Stimulated activated naive CD4-positive, alpha-beta T cell (primary cell): ENCODE measurements at regions not wholly inside any gene's neighbourhood (a gene's known extent, or its start where the extent isn't known, plus 50 kb on each side); places are given as distances from the start of the nearest gene placed in this dataset.

ENCODE experiments used
- DNase-seq, 6 experiments: peaks; one replicate each; lab custom pipeline; 2025; lab: John Stamatoyannopoulos, UW

DNA sequence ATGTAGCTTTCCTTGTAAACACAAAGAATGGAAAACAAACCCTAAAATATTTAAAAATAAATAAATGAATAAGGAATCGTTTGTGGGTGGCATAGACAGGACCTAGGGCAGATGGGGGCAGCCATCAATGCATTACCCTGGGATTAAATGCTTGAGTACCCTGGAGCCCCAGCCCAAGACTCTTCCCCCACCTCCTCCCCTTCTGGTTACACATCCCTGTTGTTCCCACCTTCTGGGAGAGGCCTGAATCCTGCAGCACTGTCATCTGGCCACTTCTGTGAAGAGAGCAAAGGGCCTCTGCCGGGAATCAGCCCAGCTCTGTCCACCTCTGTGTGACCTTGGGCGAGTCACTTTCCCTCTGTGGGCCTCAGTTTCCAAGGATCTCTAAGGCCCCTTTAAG lies 61.6 kb upstream of the COL13A1 start:
- no peak for DNase-seq

DNA sequence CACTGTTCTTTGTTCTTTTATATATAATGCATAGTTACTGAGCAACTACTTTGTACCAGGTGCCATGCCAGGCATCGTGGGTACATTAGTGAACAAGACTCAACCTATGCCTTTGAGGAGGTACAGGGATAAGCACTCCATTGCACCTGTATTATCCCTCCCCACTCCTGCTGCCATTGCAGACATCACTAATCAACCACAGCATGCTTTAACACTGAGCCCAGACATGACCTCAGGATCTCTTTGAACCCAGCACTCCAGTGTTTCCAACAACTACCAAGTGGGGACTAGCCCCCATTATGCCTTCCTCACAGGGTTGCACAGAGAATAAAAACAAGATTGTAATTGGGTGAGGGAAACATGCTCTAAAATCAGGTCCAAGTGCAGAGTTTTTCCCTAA lies 60.5 kb upstream of the COL13A1 start:
- no peak for DNase-seq

DNA sequence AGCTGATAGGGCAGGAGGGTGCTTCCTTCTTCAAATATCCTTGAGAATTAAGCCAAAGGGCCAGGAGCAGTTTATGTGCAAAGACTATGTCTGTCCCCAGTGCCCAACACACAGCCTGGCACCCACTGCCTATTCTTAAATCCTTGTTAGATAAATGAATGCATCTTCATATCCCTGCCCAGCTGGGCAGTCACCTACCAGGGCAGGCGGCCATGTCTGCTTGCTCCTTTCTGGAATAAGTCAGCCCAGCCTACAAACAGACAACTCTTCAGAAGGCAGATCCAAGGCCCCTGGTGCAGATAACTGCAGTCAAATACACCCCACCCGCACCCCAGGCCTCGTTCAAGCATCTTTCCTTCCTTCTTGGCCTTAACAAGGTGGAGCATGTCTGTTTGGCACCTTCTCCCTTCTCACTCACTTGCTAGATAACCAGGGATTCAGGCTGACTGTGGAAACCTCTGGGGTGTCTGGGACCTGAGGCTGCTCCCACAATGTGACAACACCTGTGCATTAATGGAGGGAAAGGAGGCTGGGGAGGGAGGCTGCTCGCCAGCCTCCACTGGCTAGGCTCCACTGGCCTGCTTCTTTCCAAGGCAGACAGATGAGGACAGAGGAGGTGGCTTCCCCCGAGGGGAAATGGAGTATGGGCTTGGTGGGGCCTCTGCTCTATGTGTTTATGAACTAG lies 59.9 kb upstream of the COL13A1 start:
- DNase-seq = no peak

DNA sequence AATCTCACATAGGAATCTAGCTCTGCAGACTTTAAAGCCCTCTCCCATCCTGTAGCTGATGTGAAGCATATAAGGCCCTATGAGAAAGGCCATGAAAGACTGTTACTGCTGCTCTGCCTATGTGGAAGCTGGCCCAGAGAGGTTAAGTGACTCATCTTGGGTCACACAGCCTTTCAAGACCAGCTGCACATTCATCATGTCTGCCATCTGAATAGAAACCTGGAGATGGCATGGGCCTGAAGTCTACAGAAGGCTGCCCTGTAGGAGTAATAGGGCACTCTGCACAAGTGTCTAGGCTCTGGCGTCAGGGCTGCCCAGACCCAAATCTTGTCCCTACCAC lies 59.4 kb upstream of the COL13A1 start:
- no peak for DNase-seq

DNA sequence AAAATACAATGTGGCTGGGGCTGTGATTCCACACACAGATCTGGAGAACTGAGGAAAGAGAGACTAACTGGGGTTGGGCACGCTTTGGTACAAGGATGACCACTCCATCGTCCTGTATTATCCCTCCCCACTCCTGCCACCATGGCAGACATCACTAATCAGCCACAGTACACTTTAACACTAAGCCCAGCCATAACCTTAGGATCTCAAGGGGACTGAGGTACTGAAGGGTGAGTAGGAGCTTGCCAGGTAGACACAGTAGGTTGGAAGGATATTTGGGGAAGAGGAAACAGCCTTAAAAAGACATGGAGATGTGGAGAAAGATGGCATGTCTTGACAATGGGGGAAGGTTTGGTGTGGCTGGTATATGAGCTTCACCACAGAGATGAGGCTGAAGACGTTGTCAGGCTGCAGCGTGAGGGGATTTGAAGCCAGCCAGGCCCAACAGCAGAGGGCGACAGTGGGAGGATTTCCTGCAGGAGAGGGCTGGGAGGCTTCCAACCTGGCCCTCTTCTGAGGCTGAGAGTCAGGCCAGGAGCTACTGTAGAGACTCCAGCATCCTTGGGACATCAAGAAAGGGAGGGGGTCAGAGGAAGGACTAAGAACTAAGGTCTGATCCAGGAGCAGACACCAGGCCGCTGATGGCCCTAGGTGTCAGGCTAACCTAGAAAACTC lies 58.6 kb upstream of the COL13A1 start:
- no peak for DNase-seq

DNA sequence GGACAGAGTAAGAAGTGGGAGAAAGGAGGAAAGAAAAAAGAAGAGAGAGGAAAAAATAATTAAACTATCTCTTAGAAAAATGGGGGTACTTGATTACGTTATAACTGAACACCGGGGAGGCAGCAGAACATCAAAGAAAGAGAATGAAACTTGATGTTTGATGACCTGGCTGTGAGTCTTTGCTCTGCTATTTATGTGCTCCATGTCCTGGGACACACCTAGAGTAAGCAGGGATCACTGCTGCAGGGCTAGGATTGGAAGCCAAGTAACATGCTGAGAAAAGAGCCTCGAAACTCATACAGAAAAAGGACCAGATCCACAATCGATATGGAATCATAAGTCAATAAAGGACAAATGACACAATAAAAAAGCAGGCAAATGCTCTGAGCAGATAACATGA lies 56.7 kb upstream of the COL13A1 start:
- DNase-seq = no peak

DNA sequence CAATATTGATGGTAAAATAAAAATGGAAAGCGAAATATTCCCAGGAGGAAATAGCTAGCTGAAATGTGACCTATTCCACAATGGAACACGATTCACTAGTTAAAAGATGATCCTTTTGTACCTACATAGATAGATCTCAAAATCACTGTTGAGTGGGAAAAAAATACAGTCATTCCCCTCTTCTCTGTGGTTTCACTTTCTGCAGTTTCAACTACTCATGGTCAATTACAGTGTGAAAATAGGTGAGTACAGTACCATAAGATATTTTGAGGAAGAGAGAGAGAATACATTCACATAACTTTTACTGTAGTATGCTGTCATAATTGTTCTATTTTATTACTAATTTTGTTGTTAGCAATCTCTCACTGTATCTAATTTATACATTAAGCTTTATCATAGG lies 56.0 kb upstream of the COL13A1 start:
- no peak for DNase-seq

DNA sequence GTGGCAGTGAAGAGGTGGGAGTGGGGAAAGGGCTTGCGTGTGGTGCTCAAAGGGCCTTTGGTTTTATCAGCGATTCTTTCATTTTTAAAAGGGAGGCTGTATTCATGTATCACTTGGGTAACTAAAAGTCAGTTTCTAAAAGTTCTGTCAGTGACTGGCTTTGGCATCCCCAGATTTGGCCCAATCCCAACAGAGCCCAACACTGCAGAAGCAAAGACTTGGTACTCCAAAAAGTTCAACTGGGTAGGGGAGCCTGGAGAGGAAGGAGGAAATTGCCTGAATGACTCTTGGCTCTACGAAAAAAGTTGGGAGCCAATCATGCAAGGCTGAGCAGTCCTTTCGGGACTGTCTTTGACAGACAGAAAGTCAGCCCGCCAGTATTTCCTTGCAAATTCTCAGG lies 54.5 kb upstream of the COL13A1 start:
- no peak for DNase-seq

DNA sequence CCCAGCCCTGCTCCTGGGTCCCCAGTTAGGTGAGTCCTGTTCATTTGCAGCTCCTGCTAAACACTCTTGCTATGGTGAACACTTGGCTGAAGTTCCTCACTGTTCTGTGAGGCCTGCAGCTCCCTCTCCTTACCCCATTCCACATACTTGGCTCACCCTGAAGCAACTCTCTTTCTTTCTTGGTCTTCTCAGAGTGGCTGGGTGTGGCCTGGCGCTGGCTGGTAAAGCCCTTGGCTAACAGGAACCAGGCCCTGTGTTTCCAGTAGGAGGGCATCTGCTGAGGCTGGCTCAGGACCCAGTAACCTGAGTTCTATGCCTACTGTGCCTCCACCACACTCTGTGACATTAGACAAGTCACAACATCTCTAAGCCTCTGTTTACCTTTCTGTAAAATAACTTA lies 53.1 kb upstream of the COL13A1 start:
- no peak for DNase-seq

DNA sequence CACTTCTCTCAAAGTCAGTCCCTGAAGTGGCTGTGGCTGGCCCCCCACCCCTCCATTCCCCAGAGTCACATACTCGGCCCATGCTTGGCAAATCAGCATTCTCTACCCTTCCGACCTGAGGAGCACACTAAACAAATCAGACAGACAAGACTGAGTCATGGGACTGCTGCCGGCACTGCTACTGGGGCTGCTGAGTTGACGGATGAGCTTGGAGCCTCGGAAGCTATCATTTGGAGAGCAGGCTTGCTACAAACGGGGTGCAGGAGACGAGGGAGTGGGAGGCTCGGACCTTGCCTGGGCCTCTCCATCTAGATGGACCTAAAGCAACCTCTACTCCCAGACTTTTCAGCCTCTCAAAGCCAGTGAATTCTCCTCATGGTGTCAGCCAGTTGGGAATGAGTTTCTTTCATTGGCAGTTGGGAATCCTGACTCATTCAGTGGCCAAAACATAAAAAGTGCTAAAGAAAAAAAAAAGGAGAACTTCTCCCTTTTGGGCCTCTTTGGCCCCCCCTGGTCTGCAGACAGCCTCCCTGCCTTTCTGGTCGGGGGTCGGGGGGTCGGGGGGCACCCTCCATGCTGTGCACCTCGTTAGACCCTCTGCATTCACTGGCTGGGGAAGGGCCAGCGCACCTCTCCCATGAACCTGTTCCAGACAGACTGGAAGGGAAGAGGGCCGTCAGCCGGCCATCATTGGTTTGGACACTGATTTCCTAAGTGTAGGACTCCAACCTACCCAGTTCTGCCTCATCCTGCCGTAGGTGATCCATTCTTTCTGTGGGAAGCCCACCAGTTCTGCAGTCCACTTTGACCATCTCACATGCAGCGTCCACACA lies 52.3 kb upstream of the COL13A1 start:
- no peak for DNase-seq

DNA sequence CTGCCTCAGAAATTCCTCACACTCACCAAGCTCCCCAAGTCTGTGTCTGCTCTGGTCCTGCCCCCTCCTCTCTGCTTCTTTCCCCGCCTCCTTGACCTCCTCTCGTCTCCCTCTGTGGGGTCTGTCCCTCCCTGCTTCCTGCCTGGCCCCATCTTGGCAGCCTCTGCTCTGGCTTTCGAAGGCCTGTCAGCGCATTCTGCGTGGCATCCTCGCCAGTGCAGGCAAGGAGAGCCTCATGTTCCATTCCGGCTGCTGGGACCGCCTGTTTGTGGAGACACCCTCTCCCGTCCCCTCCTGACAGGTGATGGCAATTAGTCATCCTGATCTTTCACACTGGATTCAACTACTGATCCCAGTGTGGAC lies 51.7 kb upstream of the COL13A1 start:
- no peak for DNase-seq

DNA sequence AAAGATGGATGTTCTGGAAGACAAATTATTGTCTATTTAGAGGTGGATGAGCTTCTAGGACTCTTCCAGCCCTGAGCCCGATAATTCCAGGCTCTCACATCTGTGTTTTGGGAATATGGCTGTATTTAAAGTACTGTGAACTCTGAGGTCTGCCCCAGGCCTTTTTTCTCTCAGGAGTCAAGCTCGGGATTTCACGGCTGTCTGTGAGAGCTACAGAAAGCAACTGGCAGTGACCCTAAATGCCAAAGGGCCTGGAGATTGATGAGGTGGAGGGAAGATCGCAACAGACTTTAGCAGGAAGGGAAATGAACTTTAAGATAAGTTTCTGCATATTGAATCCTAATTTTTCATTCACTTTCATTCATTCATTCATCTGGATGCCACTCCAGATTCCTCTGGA lies 51.0 kb upstream of the COL13A1 start:
- no peak for DNase-seq

DNA sequence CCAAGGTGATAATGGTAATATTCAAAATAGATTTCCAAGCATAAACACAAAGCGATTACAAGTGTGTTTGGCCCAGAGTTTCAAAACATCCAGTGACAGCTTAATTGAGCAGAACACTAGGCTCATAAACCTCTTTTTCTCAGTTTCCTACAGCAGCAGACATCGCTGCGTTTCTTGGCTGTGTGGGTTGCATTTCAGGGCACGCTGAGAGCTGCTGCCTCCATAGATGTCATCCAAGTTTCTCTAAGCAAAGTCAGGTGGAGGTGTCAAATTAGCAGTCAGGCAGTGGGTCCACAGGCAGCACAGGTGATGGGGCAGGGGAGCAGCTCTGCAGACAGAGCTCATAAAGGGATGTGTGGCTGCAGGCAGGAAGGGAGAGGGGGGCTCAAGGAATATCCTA lies 50.5 kb upstream of the COL13A1 start:
- no peak for DNase-seq
